Iris pigment epithelial cell (primary cell): ENCODE measurements at regions not wholly inside any gene's neighbourhood (a gene's known extent, or its start where the extent isn't known, plus 50 kb on each side); places are given as distances from the start of the nearest gene placed in this dataset.
"Not testable (repeated sequence)": the region's sequence is repeated elsewhere in the genome, so short reads cannot be mapped to it uniquely, and the experiment has no call there.

Experiments used
- DNase-seq: peaks from one replicate; pipeline ENCODE4 v3.0.0-alpha.2; 2011; ENCODE audit warnings: low read depth

DNA sequence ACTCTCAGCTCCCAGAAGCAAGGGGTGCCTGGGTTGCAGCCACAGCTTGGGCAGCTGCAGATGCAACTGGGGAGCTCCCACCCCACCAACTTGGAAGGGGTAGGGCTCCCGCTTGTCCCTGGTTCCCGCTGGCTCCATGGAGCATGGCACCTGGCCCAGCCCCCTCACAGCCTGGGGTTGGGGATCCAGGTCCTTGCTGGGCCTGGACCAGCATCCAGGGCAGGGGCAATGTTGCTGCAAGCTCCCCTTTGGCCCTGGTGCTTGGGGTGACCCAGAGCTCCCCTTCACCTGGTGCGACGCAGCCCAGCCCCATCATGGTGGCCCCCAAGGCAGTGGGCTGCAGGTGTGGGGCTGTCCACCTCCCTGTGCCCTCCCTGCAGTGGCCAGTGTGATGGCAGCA lies 99.6 kb upstream of the FRMD4B start:
- no peak for DNase-seq

DNA sequence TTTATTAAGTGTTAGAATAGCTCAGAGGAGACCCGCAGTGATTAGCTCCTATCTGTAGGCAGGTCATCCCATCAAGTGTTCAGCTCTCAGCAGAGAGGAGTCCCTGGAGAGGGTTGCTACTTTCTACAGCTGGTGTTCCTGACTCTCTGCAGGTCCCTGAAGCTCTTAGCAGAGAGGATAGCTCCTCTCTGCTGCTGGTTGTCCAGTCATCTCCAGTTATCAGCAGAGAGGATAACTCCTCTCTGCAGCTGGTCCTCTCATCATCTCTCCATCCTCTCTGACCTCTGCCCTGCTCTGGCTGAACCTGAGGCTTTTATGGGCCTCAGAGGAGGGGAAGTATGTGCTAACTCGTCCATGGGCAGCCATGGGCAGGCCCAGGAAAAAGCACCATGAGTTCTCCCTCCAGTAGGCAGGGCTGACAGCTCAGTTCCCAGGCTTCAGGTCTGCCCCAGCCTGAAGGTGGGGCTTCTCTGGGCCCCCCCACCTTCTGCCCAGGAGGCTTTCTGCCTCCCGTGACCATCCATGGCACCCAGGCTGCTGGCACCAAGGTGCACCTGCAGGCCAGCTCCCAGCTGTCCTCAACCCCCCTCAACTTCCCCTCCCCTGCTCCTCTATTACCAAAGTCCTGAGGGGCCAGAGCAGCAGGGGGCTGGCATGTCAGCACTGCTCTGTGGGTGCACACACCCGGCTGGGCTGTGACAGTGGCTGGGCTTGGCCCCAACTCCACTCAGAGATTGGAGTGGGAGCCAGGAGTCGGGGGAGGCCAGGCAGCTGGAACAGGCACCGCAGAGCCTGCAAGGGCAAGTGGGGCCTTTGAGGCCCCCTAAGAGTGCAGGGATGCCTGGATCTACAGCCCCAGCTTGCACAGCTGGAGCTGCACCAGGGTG lies 98.9 kb upstream of the FRMD4B start:
- DNase-seq, result no peak

DNA sequence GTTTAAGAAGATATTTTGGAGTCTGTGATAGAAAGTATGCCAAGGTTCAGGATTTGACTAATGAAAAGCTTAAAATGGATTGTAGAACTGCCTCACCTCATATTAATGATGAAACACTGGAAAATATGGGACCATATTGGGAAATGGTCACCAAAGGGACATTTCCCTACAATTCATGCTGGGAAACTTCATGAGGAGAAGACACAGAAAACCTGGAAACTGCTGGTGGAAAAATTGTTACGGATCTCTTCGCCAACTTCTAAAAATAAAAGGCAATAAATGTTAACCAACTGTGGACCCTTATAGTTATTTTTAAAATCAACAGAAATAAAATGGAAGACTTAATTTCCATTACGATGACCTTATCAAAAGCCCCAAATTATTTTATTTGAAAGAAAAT lies 97.6 kb upstream of the FRMD4B start:
- DNase-seq, result no peak

DNA sequence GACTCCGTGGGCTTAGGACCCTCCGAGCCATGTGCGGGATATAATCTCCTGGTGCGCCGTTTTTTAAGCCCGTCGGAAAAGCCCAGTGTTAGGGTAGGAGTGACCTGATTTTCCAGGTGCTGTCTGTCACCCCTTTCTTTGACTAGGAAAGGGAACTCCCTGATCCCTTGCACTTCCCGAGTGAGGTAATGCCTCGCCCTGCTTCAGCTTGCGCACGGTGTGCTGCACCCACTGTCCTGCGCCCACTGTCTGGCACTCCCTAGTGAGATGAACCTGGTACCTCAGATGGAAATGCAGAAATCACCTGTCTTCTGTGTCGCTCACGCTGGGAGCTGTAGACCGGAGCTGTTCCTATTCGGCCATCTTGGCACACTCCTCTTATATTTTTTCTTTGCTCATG lies 95.1 kb upstream of the FRMD4B start:
- DNase-seq, result not testable (repeated sequence)

DNA sequence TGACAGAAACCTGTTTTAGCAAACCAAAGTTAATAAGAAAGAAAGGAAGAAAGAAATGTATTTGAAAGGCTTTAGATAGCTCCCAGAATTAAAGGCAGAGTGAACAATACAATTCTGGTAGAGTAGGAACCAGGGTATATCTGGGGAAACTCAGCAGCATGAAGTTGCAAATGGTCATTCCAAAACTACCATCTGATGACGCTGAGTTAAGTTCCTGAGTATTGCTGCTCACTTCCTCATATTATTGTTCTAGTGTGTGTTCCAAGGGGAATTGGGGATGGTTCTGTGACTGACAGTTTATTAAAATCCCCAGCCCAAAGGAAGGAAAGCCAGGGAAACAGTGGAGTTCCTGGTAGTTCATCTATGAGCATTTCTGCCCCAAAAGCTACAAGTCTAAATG lies 88.3 kb upstream of the FRMD4B start:
- DNase-seq, result no peak

DNA sequence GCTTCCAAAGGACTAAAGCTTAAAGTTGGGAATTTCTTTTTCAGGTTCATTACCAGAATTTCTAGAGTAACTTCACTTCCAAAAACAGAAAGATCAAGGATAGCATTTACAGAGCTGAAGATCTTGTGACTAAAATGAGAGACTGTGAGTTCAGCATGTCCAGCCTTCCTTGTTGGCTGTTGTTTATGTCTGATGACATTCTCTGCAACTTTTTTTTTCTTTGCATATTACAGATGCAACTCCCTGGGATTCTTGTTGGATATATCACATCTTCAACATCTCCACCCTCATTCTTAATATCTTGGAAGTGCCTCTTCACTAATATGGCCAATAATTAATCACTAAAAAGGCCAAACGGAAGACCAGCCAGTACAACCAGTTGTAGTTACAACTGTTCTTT lies 86.2 kb upstream of the FRMD4B start:
- no peak for DNase-seq

DNA sequence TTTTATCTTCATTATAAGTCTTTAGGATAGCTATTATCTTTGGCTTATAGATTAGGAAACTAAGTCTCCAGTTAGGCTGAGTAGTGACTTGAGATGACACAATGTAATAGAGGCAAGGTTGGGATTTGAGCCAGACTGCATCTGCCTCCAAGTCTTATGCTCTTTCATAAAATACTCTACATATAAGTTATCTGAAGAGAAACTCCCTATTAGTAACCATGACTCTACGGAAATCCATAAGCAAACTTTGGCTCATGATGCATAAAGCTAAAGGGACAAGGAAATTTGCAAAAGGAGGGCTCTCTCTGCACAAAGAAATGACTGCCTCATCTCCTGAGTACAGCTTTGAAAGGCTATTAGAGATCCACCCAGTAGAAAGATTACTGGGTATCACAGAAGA lies 77.6 kb upstream of the FRMD4B start:
- DNase-seq, result no peak

DNA sequence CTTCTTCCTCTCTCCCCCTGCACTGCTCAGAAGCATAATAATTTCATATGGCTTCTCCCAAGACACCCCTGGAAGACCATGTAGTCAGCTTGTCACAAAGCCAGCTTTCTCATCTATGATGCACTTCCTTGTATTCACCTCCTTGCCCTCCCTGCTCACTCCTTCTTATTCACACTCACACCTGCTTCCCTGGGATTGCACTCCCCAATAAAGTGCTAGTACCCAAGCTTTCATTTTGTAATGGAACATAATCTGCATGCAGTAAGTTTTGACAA lies 76.9 kb upstream of the FRMD4B start:
- no peak for DNase-seq

DNA sequence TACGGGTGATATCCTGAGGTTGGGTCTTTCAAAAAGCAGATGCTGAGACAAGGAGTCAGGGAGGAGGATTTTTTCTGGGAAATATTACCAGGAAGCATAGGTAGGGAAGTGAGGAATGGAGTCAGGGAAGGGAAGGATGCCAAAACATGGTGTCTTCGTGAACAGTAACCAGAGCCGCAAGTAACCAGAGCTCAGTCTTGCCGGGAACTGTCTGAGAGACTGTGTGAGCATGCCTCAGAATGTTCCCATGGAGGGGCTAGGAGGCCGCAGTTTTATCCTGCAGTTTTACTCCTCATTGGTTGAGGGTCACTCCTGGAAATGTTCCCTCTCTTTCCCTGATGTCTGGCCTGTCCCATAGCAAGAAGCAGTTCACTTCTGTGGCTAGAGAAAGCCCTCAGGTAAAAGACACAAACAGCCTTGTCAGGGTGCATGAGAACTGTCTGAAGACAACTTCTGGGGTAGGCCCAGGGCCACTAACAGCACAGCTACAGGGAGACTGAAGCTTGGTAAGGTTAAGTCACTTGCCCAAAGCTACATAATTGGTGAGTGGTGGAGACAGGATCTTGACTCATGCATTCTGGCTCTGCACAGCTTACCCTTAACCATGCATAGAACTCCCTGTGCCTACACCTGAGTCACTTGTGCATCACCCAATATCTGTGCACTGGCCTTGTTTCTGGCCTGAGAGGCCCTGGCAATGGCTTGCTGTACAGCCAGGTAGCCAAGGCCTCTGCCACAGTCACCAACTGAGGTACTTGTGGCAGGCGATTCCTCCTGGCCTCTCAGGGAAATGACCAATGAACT lies 76.3 kb upstream of the FRMD4B start:
- no peak for DNase-seq

DNA sequence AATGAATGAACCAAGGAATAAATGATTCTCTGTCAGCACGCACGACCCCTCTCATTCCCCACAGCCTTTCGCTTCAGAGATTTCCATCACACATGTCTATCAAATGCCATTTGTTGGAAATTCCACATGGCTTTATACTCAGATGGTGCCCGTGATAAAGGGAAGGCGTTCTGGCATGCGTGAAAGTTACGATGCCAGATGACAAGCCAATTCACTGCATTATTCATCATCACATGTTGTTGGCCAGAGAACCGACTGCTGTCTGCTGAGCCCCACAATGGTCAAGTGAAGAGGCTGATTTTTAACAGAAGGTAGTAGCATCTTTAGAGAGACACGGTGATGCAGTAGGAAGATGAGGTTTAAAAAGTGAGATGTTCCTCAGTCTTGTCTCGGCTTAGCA lies 74.1 kb upstream of the FRMD4B start:
- DNase-seq, result no peak

DNA sequence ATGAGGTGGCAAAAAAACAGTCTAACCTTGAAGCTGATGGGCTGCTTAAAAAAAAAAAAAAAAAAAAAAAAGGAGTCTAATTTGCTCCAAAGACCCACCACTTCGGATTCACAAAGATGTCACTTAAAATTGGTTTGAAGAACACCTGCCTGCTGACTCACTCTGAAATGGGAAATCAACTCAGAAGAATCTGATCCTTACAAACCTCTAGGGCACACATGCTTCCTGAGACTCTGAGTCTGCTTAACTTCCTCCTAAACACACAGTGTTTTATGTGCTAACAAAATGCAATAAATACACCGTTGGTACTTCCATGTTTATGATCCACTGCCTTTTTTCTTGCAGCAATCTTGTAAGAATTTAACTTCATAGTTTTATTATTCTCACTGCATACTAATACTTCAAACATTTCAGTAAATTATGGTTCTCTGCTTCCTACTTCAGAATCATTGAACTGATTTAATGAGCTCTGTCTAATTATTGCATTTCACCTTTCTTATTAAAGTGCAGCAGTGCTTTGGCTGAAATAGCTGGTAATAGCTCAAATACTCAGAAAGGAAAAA lies 73.0 kb upstream of the FRMD4B start:
- no peak for DNase-seq

DNA sequence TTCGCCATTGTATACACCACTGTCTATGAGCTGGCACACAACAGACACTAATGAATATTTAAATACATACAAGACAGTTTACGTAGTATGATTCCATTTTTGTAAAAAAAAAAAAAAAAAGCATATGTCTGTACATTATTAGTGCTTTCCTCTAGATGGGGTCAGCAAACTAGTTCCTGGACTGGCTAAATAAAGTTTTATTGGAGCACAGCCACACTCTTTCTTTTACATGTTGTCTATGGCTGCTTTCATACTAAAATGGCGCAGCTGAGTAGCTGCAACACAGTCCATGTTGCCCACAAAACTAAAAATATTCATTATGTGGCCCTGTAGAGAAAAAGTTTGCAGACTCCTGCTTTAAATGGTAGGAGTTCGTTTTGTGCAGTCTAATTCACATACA lies 70.7 kb upstream of the FRMD4B start:
- DNase-seq, result no peak

DNA sequence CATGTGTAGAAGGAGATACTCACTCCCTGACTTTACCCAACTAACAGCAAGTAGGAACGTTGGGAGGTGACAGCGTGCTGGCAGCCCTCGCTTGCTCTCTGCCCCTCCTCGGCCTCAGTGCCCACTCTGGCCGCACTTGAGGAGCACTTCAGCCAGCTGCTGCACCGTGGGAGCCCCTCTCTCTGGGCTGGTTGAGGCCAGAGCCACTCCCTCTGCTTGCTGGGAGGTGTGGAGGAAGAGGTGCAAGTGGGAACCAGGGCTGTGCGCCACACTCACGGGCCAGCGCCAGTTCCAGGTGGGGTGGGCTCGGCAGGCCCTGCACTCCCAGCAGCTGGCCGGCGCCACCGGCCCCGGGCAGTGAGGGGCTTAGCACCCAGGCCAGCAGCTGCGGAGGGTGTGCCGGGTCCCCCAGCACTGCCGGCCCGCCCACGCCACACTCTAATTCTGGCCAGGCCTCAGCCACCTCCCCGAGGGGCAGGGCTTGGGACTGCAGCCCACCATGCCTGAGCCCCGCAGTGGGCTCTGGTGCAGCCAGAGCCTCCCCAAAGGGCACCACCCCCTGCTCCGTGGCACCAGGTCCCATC lies 68.4 kb upstream of the FRMD4B start:
- DNase-seq, result no peak

DNA sequence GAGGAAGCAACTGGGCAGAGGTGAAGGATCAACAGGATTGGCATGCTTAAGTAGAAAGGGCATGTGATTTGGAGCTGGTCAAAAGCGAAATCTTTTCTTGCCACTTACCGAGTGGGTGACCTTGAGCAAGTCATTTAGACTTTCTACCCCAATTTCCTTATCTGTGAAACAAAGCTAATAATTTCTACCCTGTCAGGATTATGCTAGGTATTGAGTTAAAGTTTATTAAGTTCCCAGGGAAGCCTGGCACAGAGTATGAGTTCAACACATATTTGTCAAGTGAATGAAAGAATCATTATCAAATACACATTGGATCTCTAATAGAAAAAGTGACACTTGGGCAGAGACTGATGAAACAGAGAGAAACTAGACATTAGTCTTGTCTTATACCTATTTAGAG lies 66.4 kb upstream of the FRMD4B start:
- no peak for DNase-seq

DNA sequence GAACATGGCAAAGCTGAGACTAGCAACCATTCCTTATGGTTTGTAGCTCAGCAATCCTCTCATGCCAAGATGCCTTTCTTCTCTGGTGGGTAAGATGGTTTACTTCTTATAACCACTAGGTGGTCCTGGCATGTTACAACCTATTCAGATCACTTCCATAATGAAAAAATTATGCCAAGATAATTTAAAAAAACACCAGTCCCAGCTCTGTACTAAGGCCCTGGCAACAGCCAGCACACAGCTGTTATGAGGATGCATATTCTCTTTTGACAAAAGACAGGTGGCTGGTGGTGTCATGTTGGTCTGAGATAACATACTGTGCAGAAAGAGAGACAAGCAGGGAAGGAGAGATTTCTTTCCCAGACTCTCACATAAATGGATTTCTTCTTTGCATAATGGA lies 65.7 kb upstream of the FRMD4B start:
- no peak for DNase-seq

DNA sequence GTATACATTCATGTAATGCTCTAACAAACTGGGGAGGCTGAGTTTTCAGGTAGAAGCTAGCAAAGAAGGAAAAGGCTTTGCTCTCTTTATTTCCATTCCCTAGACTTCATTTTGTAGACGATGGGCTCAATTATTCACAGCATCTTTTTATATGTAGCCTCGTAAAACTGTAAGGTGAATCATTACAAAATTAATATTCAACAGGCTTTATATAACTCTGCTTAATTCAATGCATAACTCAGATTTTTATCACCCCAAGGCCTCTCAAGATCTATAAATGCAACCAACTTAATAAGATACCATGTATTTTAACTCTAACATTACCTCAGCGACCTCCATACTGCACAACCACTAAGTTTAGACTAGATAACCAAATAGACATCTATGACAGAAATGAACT lies 63.0 kb upstream of the FRMD4B start:
- no peak for DNase-seq

DNA sequence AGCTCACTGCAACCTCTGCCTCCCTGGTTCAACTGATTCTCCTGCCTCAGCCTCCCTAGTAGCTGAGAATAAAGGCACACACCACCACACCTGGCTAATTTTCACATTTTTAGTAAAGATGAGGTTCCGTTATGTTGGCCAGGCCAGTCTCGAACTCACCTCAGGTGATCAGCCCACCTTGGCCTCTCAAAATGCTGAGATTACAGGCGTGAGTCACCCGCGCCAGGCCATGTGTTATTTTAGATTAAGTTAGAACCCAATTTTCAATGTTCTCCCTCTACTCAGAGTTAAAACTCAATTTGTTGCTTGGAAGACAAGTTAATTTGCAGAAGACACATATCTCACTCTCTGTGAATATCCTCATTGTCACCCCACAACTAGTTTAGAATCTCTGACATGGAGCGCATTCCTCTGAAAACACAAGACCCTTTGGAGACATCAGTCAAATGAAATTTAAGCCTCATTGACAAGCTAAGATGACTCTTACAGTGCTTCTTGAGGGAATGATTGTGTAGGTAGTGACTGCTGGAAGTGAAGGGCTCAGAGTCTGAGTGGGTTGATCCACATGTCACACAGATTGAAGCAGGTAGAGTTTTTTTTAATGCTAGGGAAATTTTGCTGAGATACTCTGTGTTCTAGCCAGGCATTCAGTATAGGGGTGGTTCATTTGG lies 60.6 kb upstream of the FRMD4B start:
- no peak for DNase-seq

DNA sequence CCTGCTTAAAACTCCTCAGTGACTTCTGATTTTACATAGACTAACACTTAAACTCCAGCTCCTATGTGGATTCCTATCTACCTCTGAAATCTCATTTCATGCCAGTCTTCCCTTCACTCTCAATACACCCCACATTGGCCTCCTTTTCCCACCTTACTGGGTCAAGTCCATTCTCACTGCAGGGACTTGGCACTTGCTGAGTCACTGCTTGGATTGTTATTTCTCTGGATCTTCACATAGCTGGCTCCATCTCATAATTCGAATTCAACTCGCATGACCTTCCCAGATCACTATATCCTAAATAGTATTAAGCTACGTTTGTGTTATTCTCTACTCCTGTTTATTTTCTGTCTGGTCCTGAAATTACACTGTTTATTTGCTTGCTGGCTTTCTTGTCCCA lies 59.6 kb upstream of the FRMD4B start:
- DNase-seq, result no peak

DNA sequence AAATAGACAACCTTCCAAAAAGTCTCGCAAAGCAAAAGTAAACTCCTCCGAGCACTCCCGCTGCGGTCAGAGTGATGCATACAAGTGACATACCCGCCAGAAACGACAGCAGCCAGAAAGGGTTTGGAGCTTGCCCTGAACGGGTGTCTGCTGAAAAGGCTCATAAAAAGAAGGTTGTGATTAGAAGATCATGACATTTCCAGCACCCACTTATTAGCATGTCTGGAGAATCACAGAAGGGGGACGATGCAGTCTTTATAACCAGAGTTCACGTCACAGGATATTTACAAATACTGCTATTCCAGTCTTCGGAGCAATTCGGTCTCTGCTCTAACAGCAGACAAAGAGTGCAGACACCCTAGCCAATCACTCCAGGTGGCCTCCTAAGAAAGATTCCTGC lies 59.1 kb upstream of the FRMD4B start:
- DNase-seq, result no peak

DNA sequence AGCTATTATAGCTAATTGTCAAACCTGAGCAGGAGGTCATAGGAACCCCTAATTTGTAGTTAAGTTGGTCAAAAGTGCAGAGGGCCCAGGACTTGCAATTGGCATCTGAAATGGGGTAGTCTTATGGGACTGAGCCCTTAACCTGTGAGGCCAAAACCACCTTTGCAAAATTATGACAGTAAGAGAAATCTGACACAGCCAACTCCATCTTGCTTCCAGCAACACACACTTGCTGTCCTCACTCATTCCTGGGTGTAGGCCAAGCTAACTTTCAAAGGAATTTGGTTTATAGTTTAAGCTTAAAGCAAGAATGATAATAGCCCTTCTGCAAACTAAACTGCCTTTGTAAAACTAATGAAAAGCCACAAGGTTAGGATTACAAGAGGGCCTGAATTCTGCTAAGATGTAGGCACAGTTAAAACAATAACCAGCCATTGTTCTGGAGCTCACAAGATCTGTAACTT lies 57.6 kb upstream of the FRMD4B start:
- peak; percentile 50 for DNase-seq

DNA sequence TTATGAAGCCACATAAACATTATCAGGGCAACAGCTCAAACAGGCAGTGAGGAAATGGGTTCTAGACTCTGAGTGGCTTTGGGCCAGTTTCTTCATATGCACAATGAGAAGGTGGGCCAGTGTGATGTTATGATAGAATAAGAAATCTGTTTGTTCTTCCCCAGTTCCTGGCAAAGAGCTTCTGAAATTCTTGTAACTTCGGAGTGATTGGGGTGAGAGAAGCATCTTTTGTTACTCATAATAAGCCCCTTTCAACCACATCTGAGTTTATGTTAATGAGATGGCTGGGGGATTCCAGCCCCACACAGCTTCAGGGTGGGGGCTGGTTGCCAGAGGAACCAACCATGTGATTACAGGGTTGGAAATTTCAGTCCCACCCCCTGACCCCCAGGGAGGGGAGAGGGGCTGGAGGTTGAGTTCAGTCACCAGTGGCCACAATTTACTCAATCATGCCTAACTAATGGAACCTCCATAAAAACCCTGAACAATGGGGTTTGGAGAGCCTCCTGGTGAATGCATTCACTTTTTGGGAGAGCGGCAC lies 57.0 kb upstream of the FRMD4B start:
- no peak for DNase-seq

DNA sequence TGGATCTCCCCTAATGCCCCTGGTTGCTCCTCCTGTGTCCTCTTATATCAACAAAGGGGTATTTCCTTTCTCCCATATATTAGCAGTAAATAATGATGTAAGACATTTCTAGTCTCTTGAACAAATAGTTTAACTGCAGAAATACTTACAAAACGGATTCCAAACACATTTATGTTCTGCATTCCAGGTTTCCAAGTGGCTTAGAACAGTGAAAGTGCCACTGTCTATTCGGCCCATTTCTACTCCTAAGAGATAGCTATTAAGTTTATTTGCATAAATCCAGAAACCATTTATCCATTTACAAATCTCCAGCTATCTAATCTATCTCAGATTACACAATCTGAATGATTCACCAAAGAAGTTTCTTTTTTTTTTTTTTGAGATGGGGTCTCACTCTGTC lies 55.8 kb upstream of the FRMD4B start:
- DNase-seq, result no peak
